ENCODE measurements at regions not wholly inside any gene's neighbourhood (a gene's known extent, or its start where the extent isn't known, plus 50 kb on each side); places are given as distances from the start of the nearest gene placed in this dataset.
A peak's percentile ranks its signal among the peaks of the same experiment; 100 is the strongest.

DNA sequence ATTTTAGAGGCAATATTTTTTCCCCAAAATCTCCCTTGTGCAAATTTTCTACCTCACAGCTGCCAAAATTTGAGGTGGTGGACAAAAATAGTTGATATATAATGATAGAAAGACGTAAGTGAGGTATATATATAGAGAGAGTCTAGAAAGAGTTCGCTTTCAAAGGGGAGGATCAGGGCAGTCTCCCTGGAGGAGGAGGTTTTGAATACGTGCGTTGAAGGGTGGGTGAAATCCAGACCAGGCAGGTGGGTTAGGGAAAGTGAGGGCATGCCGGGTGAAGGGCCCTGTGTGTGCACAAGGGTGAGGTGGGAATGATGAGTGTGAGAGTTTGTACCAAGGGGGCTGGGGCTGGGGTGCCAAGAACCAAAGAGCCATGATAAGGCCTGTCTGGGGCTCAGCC lies 100.2 kb downstream of the CEBPB start:
- no peak for TF ChIP-seq ZFX (IDR thresholded peaks at IDR 0.05)
- TF ChIP-seq, protein P1, sequence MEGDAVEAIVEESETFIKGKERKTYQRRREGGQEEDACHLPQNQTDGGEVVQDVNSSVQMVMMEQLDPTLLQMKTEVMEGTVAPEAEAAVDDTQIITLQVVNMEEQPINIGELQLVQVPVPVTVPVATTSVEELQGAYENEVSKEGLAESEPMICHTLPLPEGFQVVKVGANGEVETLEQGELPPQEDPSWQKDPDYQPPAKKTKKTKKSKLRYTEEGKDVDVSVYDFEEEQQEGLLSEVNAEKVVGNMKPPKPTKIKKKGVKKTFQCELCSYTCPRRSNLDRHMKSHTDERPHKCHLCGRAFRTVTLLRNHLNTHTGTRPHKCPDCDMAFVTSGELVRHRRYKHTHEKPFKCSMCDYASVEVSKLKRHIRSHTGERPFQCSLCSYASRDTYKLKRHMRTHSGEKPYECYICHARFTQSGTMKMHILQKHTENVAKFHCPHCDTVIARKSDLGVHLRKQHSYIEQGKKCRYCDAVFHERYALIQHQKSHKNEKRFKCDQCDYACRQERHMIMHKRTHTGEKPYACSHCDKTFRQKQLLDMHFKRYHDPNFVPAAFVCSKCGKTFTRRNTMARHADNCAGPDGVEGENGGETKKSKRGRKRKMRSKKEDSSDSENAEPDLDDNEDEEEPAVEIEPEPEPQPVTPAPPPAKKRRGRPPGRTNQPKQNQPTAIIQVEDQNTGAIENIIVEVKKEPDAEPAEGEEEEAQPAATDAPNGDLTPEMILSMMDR (conservative IDR thresholded peaks at IDR 0.05): no peak
- H3K27ac ChIP-seq: no peak overlapping the region

DNA sequence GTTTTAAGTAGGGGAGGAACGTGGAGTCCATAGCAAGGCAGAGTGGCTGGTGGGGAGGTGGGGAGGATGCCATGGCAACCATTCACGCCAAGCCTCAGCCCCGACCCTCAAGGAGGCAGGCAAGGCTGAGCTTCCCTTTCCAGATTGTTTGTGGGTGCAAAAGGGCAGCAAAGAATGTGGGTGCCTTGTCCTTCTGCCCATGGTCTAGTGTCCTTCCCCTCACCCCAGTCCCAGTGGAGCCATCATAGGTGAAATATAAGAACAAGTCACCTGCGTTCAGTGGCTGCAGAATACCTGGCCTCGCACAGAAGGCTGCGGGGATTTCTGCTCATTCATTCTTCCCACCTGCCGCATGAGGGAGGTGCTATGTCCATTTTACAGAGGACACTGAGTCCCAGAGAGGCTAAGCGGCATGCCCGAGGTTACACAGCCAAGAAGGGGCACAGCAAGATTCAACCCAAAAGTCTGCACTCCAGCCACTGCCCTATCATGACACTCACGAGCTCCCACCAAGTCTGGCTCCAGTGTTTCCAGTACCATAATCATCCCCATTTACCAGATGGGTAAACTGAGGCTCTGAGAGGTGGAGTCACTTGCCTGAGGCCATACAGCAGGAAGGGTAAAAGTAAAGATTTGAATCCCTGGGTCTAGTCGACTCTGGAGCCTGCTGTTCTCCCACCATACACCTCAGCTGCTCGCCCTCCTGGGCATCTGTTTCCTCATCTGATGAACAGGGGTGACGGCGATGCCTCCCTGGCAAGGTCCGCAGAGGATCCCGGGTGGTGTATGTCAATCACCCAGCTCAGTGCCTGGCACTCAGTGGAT lies 100.8 kb downstream of the CEBPB start:
- H3K27ac ChIP-seq: peak overlapping the region; percentile 53
- TF ChIP-seq, protein P1 (conservative IDR thresholded peaks at IDR 0.05): no peak
- no peak for TF ChIP-seq ZFX (IDR thresholded peaks at IDR 0.05)

DNA sequence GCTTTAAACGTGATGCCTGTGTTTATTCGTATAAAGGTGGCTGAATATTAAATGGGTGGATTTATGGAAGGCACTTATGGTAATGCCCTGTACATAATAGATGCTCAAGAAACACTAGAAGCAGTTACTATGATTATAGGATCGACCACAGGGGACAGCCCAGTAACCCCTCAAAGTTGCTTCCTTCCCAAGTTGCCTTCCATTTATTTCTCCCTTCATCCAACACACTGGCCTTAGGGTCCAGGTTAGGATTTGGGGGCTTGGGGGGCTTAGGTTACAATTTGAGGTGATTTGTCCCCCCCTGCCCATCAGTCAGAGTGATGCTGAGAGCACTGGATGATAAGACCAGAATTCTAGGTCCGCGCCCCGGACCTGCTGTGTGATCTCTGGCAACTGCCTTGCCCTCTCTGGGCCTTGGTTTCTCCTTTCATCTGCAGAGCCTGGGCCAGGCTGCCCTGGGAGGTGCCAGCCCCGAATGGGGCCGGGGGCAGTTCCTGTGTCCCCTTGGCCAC lies 101.5 kb downstream of the CEBPB start:
- TF ChIP-seq ZFX (IDR thresholded peaks at IDR 0.05): no peak
- TF ChIP-seq, protein P1 (conservative IDR thresholded peaks at IDR 0.05): no peak
- H3K27ac ChIP-seq: peak overlapping the region; percentile 53

DNA sequence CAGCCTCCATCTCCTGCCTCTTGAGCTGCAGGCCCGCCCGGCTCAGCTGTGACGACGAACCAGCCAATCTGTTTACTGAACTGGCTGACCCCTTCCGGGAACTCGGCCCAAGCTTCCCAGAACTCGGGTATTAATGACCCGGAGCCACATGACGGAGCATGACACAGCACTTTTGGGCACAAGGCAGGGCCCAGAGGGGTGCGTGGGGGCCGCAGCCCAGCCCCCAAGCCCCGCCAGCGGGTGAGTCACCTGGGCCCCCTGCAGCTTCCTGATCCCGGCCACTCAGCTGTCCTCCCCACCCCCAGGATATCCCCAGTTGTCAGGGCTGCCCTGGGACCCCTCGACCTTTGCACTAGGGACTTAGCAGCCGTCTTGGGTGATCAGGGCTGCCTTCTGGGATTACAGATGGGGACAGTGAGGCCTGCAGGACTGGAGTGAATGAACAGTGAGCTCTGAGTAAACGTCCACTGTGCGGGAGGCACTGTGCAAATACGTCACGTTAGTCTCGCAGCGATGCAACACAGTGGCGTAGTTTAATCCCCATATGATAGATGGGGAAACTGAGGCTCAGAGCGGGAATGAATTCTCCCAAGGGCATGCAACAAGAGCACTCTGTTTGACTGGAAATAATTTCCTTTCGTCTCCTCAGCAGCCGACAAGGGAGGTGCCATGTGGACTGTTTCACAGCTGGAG lies 102.1 kb downstream of the CEBPB start:
- H3K27ac ChIP-seq: peak overlapping the region; percentile 53
- 0 out of 2 replicates have a peak, but pooled peaks have one; percentile 7 for TF ChIP-seq ZFX (IDR thresholded peaks at IDR 0.05)
- TF ChIP-seq, protein P1 (conservative IDR thresholded peaks at IDR 0.05): no peak

DNA sequence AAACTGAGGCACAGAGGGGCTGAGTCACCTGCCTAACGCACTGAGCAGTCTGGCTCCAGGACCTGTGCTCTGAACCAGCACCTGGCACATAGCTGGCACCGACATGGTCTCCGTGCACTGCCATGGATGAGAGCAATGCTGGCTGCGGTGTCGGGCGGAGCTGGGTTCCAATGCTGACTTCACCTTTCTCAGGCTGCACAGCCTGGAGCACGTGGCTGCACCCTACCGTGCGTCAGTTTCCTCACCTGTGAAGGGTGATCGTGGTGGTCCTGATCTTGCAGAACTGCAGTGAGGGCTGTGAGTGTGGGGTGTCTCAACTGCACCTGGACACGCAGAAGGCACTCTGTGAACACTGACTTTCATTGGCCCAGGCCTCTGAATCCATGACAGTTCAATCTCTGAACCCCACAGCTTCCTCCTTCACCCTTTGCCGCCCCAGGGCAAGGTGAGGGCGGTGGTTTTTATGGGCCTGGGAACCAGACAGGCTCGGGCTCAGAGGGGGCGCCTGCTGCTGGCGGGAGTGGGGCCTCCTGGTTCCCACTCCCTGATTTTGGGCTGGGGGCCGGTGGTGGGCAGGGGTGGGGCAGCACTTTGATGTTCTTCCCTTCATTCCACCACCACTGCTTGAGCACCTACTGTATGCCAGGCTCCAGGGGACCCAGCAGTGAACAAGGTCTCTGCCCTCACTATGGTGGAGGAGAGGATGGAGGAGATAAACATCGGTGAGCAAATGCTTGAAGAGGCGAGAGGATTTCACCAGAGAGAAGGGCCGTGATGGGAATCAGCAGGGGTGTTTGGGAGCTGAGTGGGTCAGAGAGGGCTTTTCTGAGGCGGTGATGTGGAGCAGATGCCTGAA lies 102.9 kb downstream of the CEBPB start:
- H3K27ac ChIP-seq: peak overlapping the region; percentile 53
- TF ChIP-seq, protein P1 (conservative IDR thresholded peaks at IDR 0.05): no peak
- no peak for TF ChIP-seq ZFX (IDR thresholded peaks at IDR 0.05)

DNA sequence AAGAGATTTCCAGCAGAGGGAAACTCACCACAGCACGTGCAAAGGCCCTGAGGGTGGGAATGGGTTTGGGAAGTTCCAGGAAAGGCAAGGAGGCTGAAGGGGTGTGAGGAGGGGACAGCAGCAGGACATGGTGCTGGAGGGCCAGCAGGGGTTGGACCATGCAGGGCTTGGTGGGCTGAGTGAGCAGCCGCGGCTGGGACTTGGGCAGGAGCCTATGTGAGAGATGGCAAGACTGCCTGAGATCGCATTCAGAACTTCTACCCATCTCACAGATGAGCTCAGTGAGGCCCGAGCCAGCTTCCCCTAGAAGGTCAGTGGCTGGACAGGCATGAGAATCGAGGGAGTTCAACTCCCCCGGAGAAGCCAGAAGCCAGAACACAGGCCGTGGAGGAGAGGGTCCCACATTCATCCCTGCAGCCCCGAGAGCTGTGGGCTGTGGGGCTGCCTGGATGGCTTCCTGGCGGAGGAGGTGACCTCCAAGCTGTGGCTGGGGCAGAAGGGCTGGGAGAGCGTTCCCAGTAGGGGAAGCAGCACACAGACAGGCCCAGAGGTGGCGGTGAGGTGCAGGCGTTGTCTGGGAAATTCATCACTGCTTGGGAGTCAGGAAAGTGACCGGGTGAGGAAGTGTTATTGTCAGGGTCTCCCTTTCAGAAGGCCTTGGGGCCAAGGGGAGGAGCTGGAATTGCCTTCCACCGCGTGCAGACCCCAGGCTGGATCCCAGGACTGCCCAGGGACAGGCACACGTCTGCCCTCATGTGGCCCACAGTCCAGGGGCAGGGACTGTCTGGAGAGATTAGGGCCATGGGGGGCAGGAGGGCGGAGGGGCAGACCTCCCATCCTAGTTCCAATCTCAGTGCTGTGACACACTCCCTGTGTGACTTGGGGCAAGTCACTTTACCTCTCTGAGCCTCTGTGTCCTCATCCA lies 103.8 kb downstream of the CEBPB start:
- TF ChIP-seq, protein P1 (conservative IDR thresholded peaks at IDR 0.05): no peak
- TF ChIP-seq ZFX (IDR thresholded peaks at IDR 0.05): no peak
- H3K27ac ChIP-seq: no peak overlapping the region
